PC-9 (cell line): ENCODE measurements at regions not wholly inside any gene's neighbourhood (a gene's known extent, or its start where the extent isn't known, plus 50 kb on each side); places are given as distances from the start of the nearest gene placed in this dataset.

Source experiments
- BruUV-seq: library from RNA; stranded (reverse); fragments of 400-500 nt; replicated peaks from 2 replicates; lab custom pipeline; 2021; lab: Mats Ljungman, UMichigan
- CTCF ChIA-PET: fragments of 300-600 bp; sonication (Branson Sonifier 250); formaldehyde crosslinking; loops from one replicate; lab custom pipeline; 2022; ENCODE audit warnings: antibody characterized with exemption; lab: Charles Lee
- POLR2A ChIA-PET: fragments of 300-600 bp; sonication (Branson Sonifier 250); formaldehyde crosslinking; loops from one replicate; lab custom pipeline; 2022; ENCODE audit warnings: antibody characterized with exemption; ENCODE audit not compliant: unreplicated experiment; lab: Charles Lee
- DNase-seq, 2 experiments: peaks; one replicate each; pipeline versions ENCODE4 v3.0.0 to v3.0.0-alpha.2; 2015 to 2022; ENCODE audit warnings: mixed read lengths in 1 of 2
- H2AFZ ChIP-seq: fragments of 200-600 bp; sonication (generic); 2 replicates; pipeline ENCODE4 v1.8.1; 2017; ENCODE audit warnings: antibody characterized with exemption
- H3F3A ChIP-seq: fragments of 200-600 bp; sonication (generic); 2 replicates; pipeline ENCODE4 v1.8.1; 2017; ENCODE audit warnings: antibody characterized with exemption, mild to moderate bottlenecking, low read depth; ENCODE audit not compliant: insufficient read depth
- H3K27ac ChIP-seq: fragments of 200-600 bp; sonication (generic); 2 replicates; pipeline ENCODE4 v1.6.1; 2016; ENCODE audit warnings: mixed run types
- H3K27me3 ChIP-seq: fragments of 200-600 bp; sonication (generic); 2 replicates; pipeline ENCODE4 v1.6.1; 2016; ENCODE audit warnings: low read depth, mixed run types; ENCODE audit not compliant: insufficient read depth
- H3K36me3 ChIP-seq: fragments of 200-600 bp; sonication (generic); 2 replicates; pipeline ENCODE4 v1.6.1; 2016; ENCODE audit warnings: low read depth, mixed run types
- H3K4me1 ChIP-seq: fragments of 200-600 bp; sonication (generic); replicated peaks from 2 replicates; pipeline ENCODE4 v1.6.1; 2016; ENCODE audit warnings: mixed run types; ENCODE audit not compliant: insufficient read depth
- H3K4me2 ChIP-seq: fragments of 200-600 bp; sonication (generic); 2 replicates; pipeline ENCODE4 v1.6.1; 2017; ENCODE audit warnings: mixed run types
- H3K4me3 ChIP-seq: fragments of 200-600 bp; sonication (generic); 2 replicates; pipeline ENCODE4 v1.6.1; 2016; ENCODE audit warnings: mixed run types
- H3K79me2 ChIP-seq: fragments of 200-600 bp; sonication (generic); 2 replicates; pipeline ENCODE4 v1.6.1; 2017; ENCODE audit warnings: low read depth, mixed run types
- H3K9me2 ChIP-seq: fragments of 200-600 bp; sonication (generic); 2 replicates; pipeline ENCODE4 v1.8.1; 2017; ENCODE audit warnings: mild to moderate bottlenecking; ENCODE audit not compliant: insufficient read depth
- H3K9me3 ChIP-seq: fragments of 200-600 bp; sonication (generic); 2 replicates; pipeline ENCODE4 v1.8.1; 2016; ENCODE audit warnings: low read depth; ENCODE audit not compliant: insufficient read depth
- H4K20me1 ChIP-seq: fragments of 200-600 bp; sonication (generic); 2 replicates; pipeline ENCODE4 v1.8.1; 2017; ENCODE audit not compliant: insufficient read depth
- CTCF ChIP-seq: fragments of 200-600 bp; sonication (generic); conservative IDR thresholded peaks from 2 replicates; pipeline ENCODE4 v1.6.1; 2017; ENCODE audit warnings: mixed run types, antibody characterized with exemption, mild to moderate bottlenecking, moderate library complexity
- EZH2 ChIP-seq: fragments of 200-600 bp; sonication (generic); IDR thresholded peaks from 2 replicates; pipeline ENCODE4 v1.8.0; 2017; ENCODE audit warnings: antibody characterized with exemption, low read depth
- intact Hi-C: fragments of 100-400 bp; cut with micrococcal nuclease; formaldehyde crosslinking; loops from one replicate; pipeline ENCODE4 v1.10.0; 2022; ENCODE audit not compliant: unreplicated experiment

- Histone ChIP-seq H3K27me3 (no peaks in the 10 kb centered on the region), H3K79me2 (no peaks in the 10 kb centered on the region), H4K20me1 (no peaks in the 10 kb centered on the region), H2AFZ (no peak overlapping the region), H3K4me1 (peaks cover 12% of the 10 kb centered on the region; the same call in 1 of the 2 replicates), H3K4me3 (no peak overlapping the region), H3K9me3 (no peaks in the 10 kb centered on the region), H3K9me2 (no peaks in the 10 kb centered on the region), H3F3A (peaks cover 11% of the 10 kb centered on the region; the same call in 1 of the 2 replicates), H3K36me3 (no peaks in the 10 kb centered on the region), H3K27ac (peak overlapping the region; percentile 80), H3K4me2 (no peak overlapping the region)
- TF ChIP-seq CTCF = no peak
- TF ChIP-seq EZH2 = no peak
- POLR2A ChIA-PET = no interaction called here
- BruUV-seq = no TSS peak
- no peak for DNase-seq
- intact Hi-C loops = no loop called here
- CTCF ChIA-PET = interaction anchor here (0.6 kb wide), 2 partner anchors 63 to 229 kb away, joined by 4 to 5 read pairs; partner anchors contain the start of gene LDOC1
These were observed 163.2 kb upstream of the SPANXC start for GRCh38 chrX:141405486-141405852.

GRCh38 chrX:141402897-141403610 is 160.7 kb upstream of the SPANXC start:
- H3F3A ChIP-seq = peaks cover 11% of the 10 kb centered on the region; the same call in 1 of the 2 replicates
- ChIA-PET CTCF (no interaction called here), POLR2A (no interaction called here)
- no peaks in the 10 kb centered on the region for H3K36me3 ChIP-seq
- H4K20me1 ChIP-seq = no peaks in the 10 kb centered on the region
- H3K4me3 ChIP-seq = no peak overlapping the region
- H3K79me2 ChIP-seq = no peaks in the 10 kb centered on the region
- no peaks in the 10 kb centered on the region for H3K9me3 ChIP-seq
- H3K4me1 ChIP-seq = peaks cover 12% of the 10 kb centered on the region; the same call in 1 of the 2 replicates
- intact Hi-C loops = no loop called here
- H3K9me2 ChIP-seq = no peaks in the 10 kb centered on the region
- no peaks in the 10 kb centered on the region for H3K27me3 ChIP-seq
- no peak overlapping the region for H3K4me2 ChIP-seq
- no peak for TF ChIP-seq EZH2
- no peak for TF ChIP-seq CTCF
- H2AFZ ChIP-seq = no peak overlapping the region
- no peak overlapping the region for H3K27ac ChIP-seq
- BruUV-seq = no TSS peak
- no peak for DNase-seq

GRCh38 chrX:141396536-141396935 is 154.2 kb upstream of the SPANXC start:
- Histone ChIP-seq H3F3A (no peaks in the 10 kb centered on the region), H3K4me3 (no peak overlapping the region), H2AFZ (no peak overlapping the region), H4K20me1 (no peaks in the 10 kb centered on the region), H3K9me3 (no peaks in the 10 kb centered on the region), H3K27me3 (no peaks in the 10 kb centered on the region), H3K79me2 (no peaks in the 10 kb centered on the region), H3K27ac (no peak overlapping the region), H3K4me1 (no peaks in the 10 kb centered on the region), H3K36me3 (no peaks in the 10 kb centered on the region), H3K9me2 (no peaks in the 10 kb centered on the region), H3K4me2 (no peak overlapping the region)
- DNase-seq = no peak
- TF ChIP-seq EZH2 (no peak), CTCF (no peak)
- ChIA-PET POLR2A (no interaction called here), CTCF (no interaction called here)
- intact Hi-C loops = no loop called here
- no TSS peak for BruUV-seq
